GM13977 (cell line): ENCODE measurements at regions not wholly inside any gene's neighbourhood (a gene's known extent, or its start where the extent isn't known, plus 50 kb on each side); places are given as distances from the start of the nearest gene placed in this dataset.

Experiments
- DNase-seq: peaks from one replicate; pipeline ENCODE4 v3.0.0; 2012; ENCODE audit warnings: low spot score
- in situ Hi-C: fragments of 300-500 bp; cut with MboI; formaldehyde crosslinking; loops from one replicate; pipeline ENCODE4 v1.12.0; 2022; ENCODE audit warnings: low sequenced_read_pairs, low pct_unique_long_range_greater_than_20kb, mixed read lengths, inconsistent platforms; ENCODE audit not compliant: unreplicated experiment
- TF ChIP-seq, protein P1 (sequence below): IDR thresholded peaks from 2 replicates; pipeline ENCODE4 v1.5.1; 2012; ENCODE audit warnings: mild to moderate bottlenecking, control low read depth; ENCODE audit not compliant: insufficient read depth; ENCODE audit errors: extremely low read depth, missing control alignments

DNA sequence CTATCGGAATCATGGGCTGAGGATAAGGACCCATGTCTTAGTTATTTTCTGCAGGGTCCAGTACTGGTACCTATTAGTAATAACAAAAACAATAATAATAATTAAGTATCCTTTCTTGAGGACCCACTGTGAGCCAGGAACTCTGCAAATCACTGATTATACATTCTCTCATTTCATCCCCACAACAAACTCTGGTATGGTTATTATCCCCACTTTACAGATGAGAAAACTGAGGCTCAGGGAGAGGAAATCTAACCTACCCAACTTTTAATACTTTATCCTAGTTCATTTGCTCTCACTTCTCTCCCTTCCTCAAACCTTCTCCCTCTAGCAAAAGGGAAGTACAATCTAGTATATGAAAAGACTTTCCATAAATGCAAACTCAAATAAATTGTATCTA lies 528.4 kb upstream of the PROK2 start:
- TF ChIP-seq, protein P1, sequence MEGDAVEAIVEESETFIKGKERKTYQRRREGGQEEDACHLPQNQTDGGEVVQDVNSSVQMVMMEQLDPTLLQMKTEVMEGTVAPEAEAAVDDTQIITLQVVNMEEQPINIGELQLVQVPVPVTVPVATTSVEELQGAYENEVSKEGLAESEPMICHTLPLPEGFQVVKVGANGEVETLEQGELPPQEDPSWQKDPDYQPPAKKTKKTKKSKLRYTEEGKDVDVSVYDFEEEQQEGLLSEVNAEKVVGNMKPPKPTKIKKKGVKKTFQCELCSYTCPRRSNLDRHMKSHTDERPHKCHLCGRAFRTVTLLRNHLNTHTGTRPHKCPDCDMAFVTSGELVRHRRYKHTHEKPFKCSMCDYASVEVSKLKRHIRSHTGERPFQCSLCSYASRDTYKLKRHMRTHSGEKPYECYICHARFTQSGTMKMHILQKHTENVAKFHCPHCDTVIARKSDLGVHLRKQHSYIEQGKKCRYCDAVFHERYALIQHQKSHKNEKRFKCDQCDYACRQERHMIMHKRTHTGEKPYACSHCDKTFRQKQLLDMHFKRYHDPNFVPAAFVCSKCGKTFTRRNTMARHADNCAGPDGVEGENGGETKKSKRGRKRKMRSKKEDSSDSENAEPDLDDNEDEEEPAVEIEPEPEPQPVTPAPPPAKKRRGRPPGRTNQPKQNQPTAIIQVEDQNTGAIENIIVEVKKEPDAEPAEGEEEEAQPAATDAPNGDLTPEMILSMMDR, result no peak
- DNase-seq, result no peak
- in situ Hi-C loops, result no loop called here

DNA sequence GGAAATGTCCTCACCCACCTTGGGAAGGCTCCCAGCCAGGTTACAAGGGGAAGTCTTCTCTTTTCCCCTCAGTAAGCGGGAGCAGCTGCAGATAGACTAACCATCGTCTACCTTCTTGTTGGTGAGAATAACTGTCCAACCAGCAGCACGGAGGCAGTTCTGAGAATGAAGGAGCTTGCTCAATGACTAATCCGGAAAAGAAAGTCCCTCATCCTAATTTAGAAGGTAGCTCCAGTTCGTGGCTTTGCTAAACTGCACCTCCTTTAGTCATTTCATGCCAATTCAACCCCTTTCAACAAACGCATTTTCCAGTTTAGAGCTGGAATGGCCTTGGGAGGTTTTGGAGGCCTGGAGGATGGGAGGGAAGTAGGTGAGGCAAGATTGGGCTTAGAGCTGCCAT lies 527.4 kb upstream of the PROK2 start:
- DNase-seq, result peak; percentile 61
- in situ Hi-C loops, result no loop called here
- TF ChIP-seq, protein P1, result no peak

DNA sequence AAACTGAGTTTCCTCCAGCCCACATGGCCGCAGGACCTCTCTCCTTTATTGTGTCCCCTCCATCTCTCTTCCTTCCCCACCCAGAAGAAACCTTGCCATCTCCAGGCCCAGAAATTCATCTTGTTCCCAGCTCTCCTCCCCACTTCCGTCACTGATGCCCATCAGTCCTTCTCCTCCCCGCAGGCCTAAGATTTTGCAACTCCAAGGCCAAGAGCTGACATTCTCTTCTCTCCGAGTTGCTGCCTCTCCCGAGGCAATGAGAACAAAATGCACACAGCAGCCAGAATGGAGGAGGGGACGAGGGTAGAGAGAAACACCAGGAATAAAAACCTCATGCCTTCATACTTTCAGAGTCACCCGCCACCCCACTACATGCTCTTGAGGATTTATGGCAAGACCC lies 526.5 kb upstream of the PROK2 start:
- in situ Hi-C loops, result no loop called here
- no peak for DNase-seq
- TF ChIP-seq, protein P1, result no peak

DNA sequence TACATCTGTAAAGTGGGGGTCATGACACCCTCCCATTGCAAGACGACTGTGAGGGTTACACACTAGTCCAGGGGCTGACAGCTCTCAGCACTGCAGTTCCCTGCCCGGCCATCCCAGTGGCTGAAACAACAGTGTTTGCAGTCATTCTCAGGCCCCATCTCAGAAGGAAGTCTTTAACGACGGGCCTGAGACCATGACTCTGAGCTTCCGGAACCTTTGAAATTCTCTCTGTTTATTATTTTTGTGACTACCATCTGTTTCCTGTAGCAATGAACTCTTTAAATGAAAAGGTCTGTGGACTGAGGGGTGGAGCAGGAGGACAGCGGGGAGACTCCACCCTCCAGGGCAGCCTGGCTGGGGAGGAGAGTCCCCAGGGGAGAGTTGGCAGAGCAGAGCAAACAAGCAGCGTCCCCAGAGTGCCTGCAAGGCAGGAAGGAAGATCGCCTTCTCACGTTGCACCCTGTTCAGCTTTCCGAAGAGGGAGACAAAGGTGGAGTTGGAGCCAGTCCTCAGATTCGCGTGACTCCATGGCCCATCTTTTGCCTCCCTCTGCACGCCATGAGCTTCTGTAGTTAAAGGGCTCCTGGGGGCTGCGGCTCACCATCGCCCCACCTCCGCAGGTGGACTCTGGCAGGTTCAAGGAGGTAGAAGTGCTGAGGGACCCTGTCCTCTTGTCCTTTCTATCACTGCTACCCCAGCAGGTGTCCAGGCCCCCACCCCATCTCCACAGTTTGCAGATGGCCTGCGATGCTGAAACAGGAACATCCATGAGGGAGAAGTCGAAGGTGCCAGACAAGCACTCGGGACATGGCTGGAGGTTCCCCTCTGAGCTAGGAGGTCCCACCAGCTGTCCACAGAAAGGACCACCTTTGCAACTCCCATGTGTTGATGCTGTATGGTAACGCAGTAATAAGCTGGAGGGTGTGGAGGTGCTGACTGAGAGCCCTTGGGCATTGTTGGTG lies 525.8 kb upstream of the PROK2 start:
- TF ChIP-seq, protein P1, result no peak
- peak; percentile 77 for DNase-seq
- in situ Hi-C loops, result no loop called here

DNA sequence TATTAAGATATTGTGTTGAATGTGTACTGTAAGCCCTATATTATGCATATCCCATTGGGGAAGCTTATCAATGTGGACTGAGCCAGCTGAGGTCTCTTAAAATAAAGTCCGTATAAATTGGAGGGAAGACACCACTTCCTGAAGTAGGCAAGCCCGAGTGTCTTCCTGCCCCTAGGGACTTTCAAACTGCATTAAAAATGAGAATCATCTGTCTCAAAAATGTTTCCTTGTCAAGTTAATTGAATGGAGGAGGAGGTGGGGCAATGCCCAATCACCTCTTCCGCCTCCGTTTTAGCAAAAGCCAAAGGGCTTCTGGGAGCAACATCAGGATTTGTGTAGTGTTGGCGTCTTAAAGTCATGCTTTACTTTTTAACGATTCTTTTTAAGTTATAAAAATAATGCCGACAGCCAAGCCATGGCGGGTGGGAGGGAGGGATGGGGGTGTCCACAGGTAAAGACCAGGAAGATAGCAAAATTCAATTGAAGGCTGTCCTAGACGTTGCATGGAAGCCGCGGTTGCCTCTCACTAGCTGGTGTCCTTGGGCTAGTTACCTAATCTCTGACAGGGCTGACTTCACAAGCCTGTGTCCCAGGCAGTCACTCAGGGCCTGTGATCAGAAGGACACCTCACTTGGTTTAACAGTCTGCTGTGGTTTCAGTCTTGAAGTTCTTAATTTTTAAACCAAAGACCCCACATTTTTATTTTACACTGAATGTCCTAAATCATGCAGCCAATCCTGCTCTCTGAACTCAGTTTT lies 524.9 kb upstream of the PROK2 start:
- in situ Hi-C loops, result no loop called here
- TF ChIP-seq, protein P1, result no peak
- DNase-seq, result no peak

DNA sequence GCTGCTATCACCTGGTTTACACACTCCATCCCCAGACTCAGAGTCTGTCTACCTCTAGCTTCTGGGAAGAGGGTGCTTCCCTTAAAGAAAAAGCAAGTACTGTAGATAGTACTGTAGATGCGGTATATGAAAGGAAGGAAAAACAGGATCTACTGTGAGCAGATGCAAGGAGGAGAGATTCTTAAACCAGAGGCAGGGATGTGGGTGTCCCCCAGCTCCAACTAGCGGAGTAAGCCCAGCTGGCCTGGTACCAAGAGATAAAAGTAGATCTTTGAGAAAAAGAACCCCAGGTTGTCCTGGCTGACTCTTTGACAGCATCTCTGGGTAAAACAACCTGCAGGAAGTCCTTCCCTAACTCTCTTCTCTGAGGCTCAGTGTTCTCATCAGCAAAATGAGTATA lies 523.7 kb upstream of the PROK2 start:
- DNase-seq, result no peak
- TF ChIP-seq, protein P1, result no peak
- in situ Hi-C loops, result no loop called here
